ENCODE measurements at regions not wholly inside any gene's neighbourhood (a gene's known extent, or its start where the extent isn't known, plus 50 kb on each side); places are given as distances from the start of the nearest gene placed in this dataset.

DNA sequence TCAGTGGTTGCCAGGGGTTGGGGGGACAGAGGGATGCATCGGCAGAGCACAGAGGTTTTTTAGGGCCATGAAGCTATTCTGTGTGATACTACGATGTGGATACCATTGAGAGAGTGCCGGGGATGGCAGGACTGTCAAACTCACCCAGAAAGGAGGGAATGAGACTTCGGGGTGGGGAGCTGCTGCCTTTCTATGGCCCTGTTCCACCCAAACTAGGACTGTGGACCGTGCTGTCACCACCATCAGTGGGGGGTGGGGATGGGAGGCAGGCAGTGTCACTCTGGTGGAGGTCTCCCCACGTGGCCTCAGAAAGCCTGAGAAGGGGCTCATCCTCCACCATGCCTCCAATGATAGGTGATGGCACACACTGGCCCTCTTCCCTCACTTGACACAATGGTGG, 146.2 kb downstream of the PTPN20 start:
- no peak for TF ChIP-seq EP300 (IDR thresholded peaks at IDR 0.05)
- TF ChIP-seq, protein P1, sequence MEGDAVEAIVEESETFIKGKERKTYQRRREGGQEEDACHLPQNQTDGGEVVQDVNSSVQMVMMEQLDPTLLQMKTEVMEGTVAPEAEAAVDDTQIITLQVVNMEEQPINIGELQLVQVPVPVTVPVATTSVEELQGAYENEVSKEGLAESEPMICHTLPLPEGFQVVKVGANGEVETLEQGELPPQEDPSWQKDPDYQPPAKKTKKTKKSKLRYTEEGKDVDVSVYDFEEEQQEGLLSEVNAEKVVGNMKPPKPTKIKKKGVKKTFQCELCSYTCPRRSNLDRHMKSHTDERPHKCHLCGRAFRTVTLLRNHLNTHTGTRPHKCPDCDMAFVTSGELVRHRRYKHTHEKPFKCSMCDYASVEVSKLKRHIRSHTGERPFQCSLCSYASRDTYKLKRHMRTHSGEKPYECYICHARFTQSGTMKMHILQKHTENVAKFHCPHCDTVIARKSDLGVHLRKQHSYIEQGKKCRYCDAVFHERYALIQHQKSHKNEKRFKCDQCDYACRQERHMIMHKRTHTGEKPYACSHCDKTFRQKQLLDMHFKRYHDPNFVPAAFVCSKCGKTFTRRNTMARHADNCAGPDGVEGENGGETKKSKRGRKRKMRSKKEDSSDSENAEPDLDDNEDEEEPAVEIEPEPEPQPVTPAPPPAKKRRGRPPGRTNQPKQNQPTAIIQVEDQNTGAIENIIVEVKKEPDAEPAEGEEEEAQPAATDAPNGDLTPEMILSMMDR (IDR thresholded peaks at IDR 0.05), result no peak
